ENCODE measurements at regions not wholly inside any gene's neighbourhood (a gene's known extent, or its start where the extent isn't known, plus 50 kb on each side); places are given as distances from the start of the nearest gene placed in this dataset.
"Not testable (repeated sequence)": the region's sequence is repeated elsewhere in the genome, so short reads cannot be mapped to it uniquely, and the experiment has no call there.

- no peak overlapping the region for H3K9ac ChIP-seq
- no peaks in the 10 kb centered on the region for H3K79me2 ChIP-seq
- H3K36me3 ChIP-seq (ENCODE audit: control insufficient read depth, insufficient read depth, low read length), result no peaks in the 10 kb centered on the region
- H3K9me3 ChIP-seq (ENCODE audit: control insufficient read depth, low read length), result no peaks in the 10 kb centered on the region
- H3K27me3 ChIP-seq (ENCODE audit: control insufficient read depth, insufficient read depth, low read length), result no peaks in the 10 kb centered on the region
- no peak overlapping the region for H3K4me2 ChIP-seq (ENCODE audit: low read length)
- H2AFZ ChIP-seq, result no peak overlapping the region
- H3K4me1 ChIP-seq, result no peaks in the 10 kb centered on the region
- H3K4me3 ChIP-seq (ENCODE audit: low read depth, low read length), result no peak overlapping the region
- H3K27ac ChIP-seq, result no peak overlapping the region
- no peak for TF ChIP-seq CTCF (IDR thresholded peaks at IDR 0.05)
Measured at GRCh38 chr3:118533676-118534075, 501.0 kb downstream of the IGSF11 start.

GRCh38 chr3:118534519-118534918, 500.1 kb downstream of the IGSF11 start:
- no peaks in the 10 kb centered on the region for H3K27me3 ChIP-seq (ENCODE audit: control insufficient read depth, insufficient read depth, low read length)
- H2AFZ ChIP-seq, result no peak overlapping the region
- TF ChIP-seq CTCF (IDR thresholded peaks at IDR 0.05), result no peak
- no peaks in the 10 kb centered on the region for H3K4me1 ChIP-seq
- H3K79me2 ChIP-seq, result no peaks in the 10 kb centered on the region
- no peak overlapping the region for H3K9ac ChIP-seq
- H3K36me3 ChIP-seq (ENCODE audit: control insufficient read depth, insufficient read depth, low read length), result no peaks in the 10 kb centered on the region
- H3K4me3 ChIP-seq (ENCODE audit: low read depth, low read length), result no peak overlapping the region
- H3K4me2 ChIP-seq (ENCODE audit: low read length), result no peak overlapping the region
- H3K27ac ChIP-seq, result no peak overlapping the region
- no peaks in the 10 kb centered on the region for H3K9me3 ChIP-seq (ENCODE audit: control insufficient read depth, low read length)

- Histone ChIP-seq H3K4me3 (ENCODE audit: low read depth, low read length) (no peak overlapping the region), H3K9ac (no peak overlapping the region), H3K27ac (no peak overlapping the region), H3K27me3 (ENCODE audit: control insufficient read depth, insufficient read depth, low read length) (no peaks in the 10 kb centered on the region), H3K79me2 (no peaks in the 10 kb centered on the region), H3K4me1 (no peaks in the 10 kb centered on the region), H3K9me3 (ENCODE audit: control insufficient read depth, low read length) (no peaks in the 10 kb centered on the region), H3K36me3 (ENCODE audit: control insufficient read depth, insufficient read depth, low read length) (no peaks in the 10 kb centered on the region), H3K4me2 (ENCODE audit: low read length) (no peak overlapping the region), H2AFZ (no peak overlapping the region)
- TF ChIP-seq CTCF (IDR thresholded peaks at IDR 0.05), result no peak
Measured at GRCh38 chr3:118536764-118537163, 497.9 kb downstream of the IGSF11 start.

GRCh38 chr3:118537454-118537853, 497.2 kb downstream of the IGSF11 start:
- H3K4me3 ChIP-seq (ENCODE audit: low read depth, low read length), result no peak overlapping the region
- no peaks in the 10 kb centered on the region for H3K9me3 ChIP-seq (ENCODE audit: control insufficient read depth, low read length)
- H3K79me2 ChIP-seq, result no peaks in the 10 kb centered on the region
- H3K9ac ChIP-seq, result no peak overlapping the region
- H3K4me2 ChIP-seq (ENCODE audit: low read length), result no peak overlapping the region
- no peak for TF ChIP-seq CTCF (IDR thresholded peaks at IDR 0.05)
- no peaks in the 10 kb centered on the region for H3K36me3 ChIP-seq (ENCODE audit: control insufficient read depth, insufficient read depth, low read length)
- H3K4me1 ChIP-seq, result no peaks in the 10 kb centered on the region
- no peak overlapping the region for H3K27ac ChIP-seq
- no peaks in the 10 kb centered on the region for H3K27me3 ChIP-seq (ENCODE audit: control insufficient read depth, insufficient read depth, low read length)
- no peak overlapping the region for H2AFZ ChIP-seq

- H3K4me3 ChIP-seq (ENCODE audit: low read depth, low read length), result no peak overlapping the region
- no peak overlapping the region for H3K4me2 ChIP-seq (ENCODE audit: low read length)
- H3K27me3 ChIP-seq (ENCODE audit: control insufficient read depth, insufficient read depth, low read length), result no peaks in the 10 kb centered on the region
- H3K9me3 ChIP-seq (ENCODE audit: control insufficient read depth, low read length), result no peaks in the 10 kb centered on the region
- H3K36me3 ChIP-seq (ENCODE audit: control insufficient read depth, insufficient read depth, low read length), result no peaks in the 10 kb centered on the region
- H2AFZ ChIP-seq, result no peak overlapping the region
- no peak for TF ChIP-seq CTCF (IDR thresholded peaks at IDR 0.05)
- no peaks in the 10 kb centered on the region for H3K4me1 ChIP-seq
- H3K9ac ChIP-seq, result no peak overlapping the region
- no peaks in the 10 kb centered on the region for H3K79me2 ChIP-seq
- no peak overlapping the region for H3K27ac ChIP-seq
Measured at GRCh38 chr3:118538187-118538586, 496.5 kb downstream of the IGSF11 start.

- H3K4me1 ChIP-seq; H3K4me3 ChIP-seq (ENCODE audit: low read depth, low read length); H3K9me3 ChIP-seq (ENCODE audit: control insufficient read depth, low read length); H3K27ac ChIP-seq; H3K9ac ChIP-seq; H3K36me3 ChIP-seq (ENCODE audit: control insufficient read depth, insufficient read depth, low read length); H3K4me2 ChIP-seq (ENCODE audit: low read length); H3K79me2 ChIP-seq; H3K27me3 ChIP-seq (ENCODE audit: control insufficient read depth, insufficient read depth, low read length); H2AFZ ChIP-seq: not testable (repeated sequence)
Measured at GRCh38 chr3:118539820-118540447, 494.7 kb downstream of the IGSF11 start.

GRCh38 chr3:118540448-118540821, 494.2 kb downstream of the IGSF11 start:
- H2AFZ ChIP-seq; H3K27ac ChIP-seq; H3K27me3 ChIP-seq (ENCODE audit: control insufficient read depth, insufficient read depth, low read length); H3K79me2 ChIP-seq; H3K4me1 ChIP-seq; H3K4me3 ChIP-seq (ENCODE audit: low read depth, low read length); H3K9ac ChIP-seq; H3K36me3 ChIP-seq (ENCODE audit: control insufficient read depth, insufficient read depth, low read length); H3K9me3 ChIP-seq (ENCODE audit: control insufficient read depth, low read length); H3K4me2 ChIP-seq (ENCODE audit: low read length): not testable (repeated sequence)

All from parathyroid adenoma (tissue), 2 donors.